Liver (tissue), 8 donors: ENCODE measurements at regions not wholly inside any gene's neighbourhood (a gene's known extent, or its start where the extent isn't known, plus 50 kb on each side); places are given as distances from the start of the nearest gene placed in this dataset.

Source experiments
- DNase-seq: peaks from one replicate; pipeline ENCODE4 v3.0.0-alpha.2; 2017; ENCODE audit warnings: low spot score
- H3K27ac ChIP-seq, 2 donors: one replicate each; pipeline ENCODE4 v1.7.0; 2013; ENCODE audit warnings: inconsistent platforms in 2 of 2, low read length in 2 of 2, control low read depth in 1 of 2, low read depth in 1 of 2, mild to moderate bottlenecking in 1 of 2
- H3K27me3 ChIP-seq, 4 donors: one replicate each; pipeline versions ENCODE4 v1.6.1 to v1.7.0; 2013; ENCODE audit warnings: low read length in 3 of 4, inconsistent platforms in 1 of 4, mild to moderate bottlenecking in 1 of 4, moderate library complexity in 1 of 4; ENCODE audit not compliant: control insufficient read depth in 4 of 4, insufficient read depth in 4 of 4
- H3K36me3 ChIP-seq, 4 donors: one replicate each; pipeline versions ENCODE4 v1.6.1 to v1.7.0; 2013; ENCODE audit warnings: low read length in 3 of 4, mild to moderate bottlenecking in 3 of 4, low read depth in 1 of 4, moderate library complexity in 1 of 4; ENCODE audit not compliant: control insufficient read depth in 4 of 4, insufficient read depth in 3 of 4
- H3K4me1 ChIP-seq, 4 donors: one replicate each; pipeline versions ENCODE4 v1.6.1 to v1.7.0; 2013; ENCODE audit warnings: low read length in 3 of 4, mild to moderate bottlenecking in 3 of 4, moderate library complexity in 1 of 4; ENCODE audit not compliant: control insufficient read depth in 4 of 4, insufficient read depth in 4 of 4
- H3K4me3 ChIP-seq, 3 donors: one replicate each; pipeline versions ENCODE4 v1.6.1 to v1.7.0; 2013; ENCODE audit warnings: low read length in 3 of 3, control low read depth in 1 of 3, low read depth in 1 of 3, mild to moderate bottlenecking in 1 of 3
- H3K9ac ChIP-seq, 2 donors: one replicate each; pipeline ENCODE4 v1.7.0; 2013; ENCODE audit warnings: low read length in 2 of 2, mild to moderate bottlenecking in 2 of 2, moderate library complexity in 2 of 2, control low read depth in 1 of 2, low read depth in 1 of 2
- H3K9me3 ChIP-seq, 4 donors: one replicate each; pipeline versions ENCODE4 v1.6.1 to v1.7.0; 2013; ENCODE audit warnings: low read length in 3 of 4; ENCODE audit not compliant: control insufficient read depth in 4 of 4
- ATF3 ChIP-seq: IDR thresholded peaks from 2 replicates; pipeline ENCODE4 v1.6.1; 2016; ENCODE audit warnings: antibody characterized with exemption
- FOXA1 ChIP-seq: IDR thresholded peaks from 2 replicates; pipeline ENCODE4 v1.6.1; 2016; ENCODE audit warnings: antibody characterized with exemption
- GABPA ChIP-seq, 2 donors: IDR thresholded peaks in 1 of 2; conservative IDR thresholded peaks in 1 of 2; 2 replicates each; pipeline ENCODE4 v1.6.1; 2016; ENCODE audit warnings: antibody characterized with exemption in 2 of 2, mild to moderate bottlenecking in 1 of 2, moderate library complexity in 1 of 2
- HNF4A ChIP-seq, 2 donors: conservative IDR thresholded peaks; 2 replicates each; pipeline ENCODE4 v1.6.1; 2016; ENCODE audit warnings: antibody characterized with exemption in 2 of 2, mild to moderate bottlenecking in 2 of 2
- HNF4G ChIP-seq: IDR thresholded peaks from 2 replicates; pipeline ENCODE4 v1.6.1; 2016; ENCODE audit warnings: antibody characterized with exemption
- JUND ChIP-seq, 2 donors: IDR thresholded peaks; 2 replicates each; pipeline ENCODE4 v1.6.1; 2016; ENCODE audit warnings: antibody characterized with exemption in 2 of 2
- NR2F2 ChIP-seq: IDR thresholded peaks from 2 replicates; pipeline ENCODE4 v1.6.1; 2016; ENCODE audit warnings: antibody characterized with exemption
- SP1 ChIP-seq: IDR thresholded peaks from 2 replicates; pipeline ENCODE4 v1.6.1; 2018; ENCODE audit warnings: antibody characterized with exemption, mild to moderate bottlenecking
- TAF1 ChIP-seq: conservative IDR thresholded peaks from 2 replicates; pipeline ENCODE4 v1.6.1; 2016; ENCODE audit warnings: antibody characterized with exemption, mild to moderate bottlenecking
- YY1 ChIP-seq: IDR thresholded peaks from 2 replicates; pipeline ENCODE4 v1.6.1; 2016; ENCODE audit warnings: antibody characterized with exemption, mild to moderate bottlenecking
- WGBS: extraction: QIAGEN DNeasy Blood & Tissue Kit; methylation state at CpG from one replicate; pipeline ENCODE4 v1.1.7; 2013; 5-methylcytosine and 5-hydroxymethylcytosine counted together
- TF ChIP-seq, protein P1 (sequence below): IDR thresholded peaks from 2 replicates; pipeline ENCODE4 v1.6.1; 2016; ENCODE audit warnings: antibody characterized with exemption
- TF ChIP-seq, protein P2 (sequence below): IDR thresholded peaks from 2 replicates; pipeline ENCODE4 v1.6.1; 2016; ENCODE audit warnings: antibody characterized with exemption
- TF ChIP-seq, protein P3 (sequence below): fragments of 150-350 bp; IDR thresholded peaks from 2 replicates; pipeline ENCODE4 v1.5.1; 2017; ENCODE audit warnings: improper control_type of control experiment, low read depth, low read length; ENCODE audit not compliant: missing input control
- donor health status: healthy.
- donor health status: healthy.
- donor health status: healthy.
- donor health status: healthy.
- donor health status: healthy.

DNA sequence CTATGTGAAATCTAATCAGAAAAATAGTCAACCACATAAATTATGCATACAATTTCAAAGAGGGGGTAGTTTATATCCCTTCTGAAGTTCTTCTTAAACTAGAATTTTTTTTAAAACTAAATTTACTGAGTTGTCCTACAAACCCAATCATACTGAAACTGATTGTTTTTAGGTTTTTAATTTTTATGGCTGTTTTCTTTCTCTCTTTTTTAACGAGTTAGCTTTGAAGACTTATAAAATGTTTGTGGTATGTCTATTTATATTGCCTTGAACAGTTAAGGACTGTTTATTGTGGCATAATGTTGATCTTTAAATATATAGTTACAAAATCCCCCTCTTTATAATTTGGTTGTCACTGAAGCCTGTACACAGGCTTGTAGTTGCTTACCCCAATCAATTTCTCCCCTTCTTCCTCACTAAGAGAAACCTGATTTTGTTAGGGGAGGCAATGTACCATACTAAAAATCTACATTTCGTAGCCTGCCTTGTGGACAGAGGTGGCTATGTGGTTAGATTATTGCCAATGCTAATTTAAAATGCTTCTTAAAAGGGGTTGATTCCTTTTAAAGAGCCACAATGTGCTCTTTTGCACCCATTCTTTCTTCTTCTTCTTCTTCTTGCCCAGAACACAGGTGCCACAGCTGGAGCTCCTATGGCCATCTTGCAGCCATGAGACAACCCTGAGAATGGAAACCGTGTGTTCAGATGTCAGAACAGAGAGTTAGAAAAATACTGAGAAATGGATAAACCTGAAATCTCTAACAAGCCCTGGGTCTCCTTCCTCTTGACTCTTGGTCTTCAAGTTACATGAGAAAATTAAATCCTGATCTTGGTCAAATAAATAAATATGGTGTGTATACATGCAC, 102.7 kb upstream of the ZNF827 start:
- Histone ChIP-seq H3K36me3 (no peaks in the 10 kb centered on the region), H3K27ac (no peak overlapping the region), H3K27me3 (no peaks in the 10 kb centered on the region), H3K4me3 (no peak overlapping the region), H3K9ac (no peak overlapping the region), H3K4me1 (no peaks in the 10 kb centered on the region), H3K9me3 (no peaks in the 10 kb centered on the region)
- no peak for TF ChIP-seq SP1
- TF ChIP-seq FOXA1 = no peak
- TF ChIP-seq JUND (IDR thresholded peaks at IDR 0.05) = no peak
- no peak for TF ChIP-seq GABPA (IDR thresholded peaks at IDR 0.05 in 1 of 2, conservative IDR thresholded peaks at IDR 0.05 in 1 of 2)
- no peak for TF ChIP-seq NR2F2
- TF ChIP-seq, protein P1, sequence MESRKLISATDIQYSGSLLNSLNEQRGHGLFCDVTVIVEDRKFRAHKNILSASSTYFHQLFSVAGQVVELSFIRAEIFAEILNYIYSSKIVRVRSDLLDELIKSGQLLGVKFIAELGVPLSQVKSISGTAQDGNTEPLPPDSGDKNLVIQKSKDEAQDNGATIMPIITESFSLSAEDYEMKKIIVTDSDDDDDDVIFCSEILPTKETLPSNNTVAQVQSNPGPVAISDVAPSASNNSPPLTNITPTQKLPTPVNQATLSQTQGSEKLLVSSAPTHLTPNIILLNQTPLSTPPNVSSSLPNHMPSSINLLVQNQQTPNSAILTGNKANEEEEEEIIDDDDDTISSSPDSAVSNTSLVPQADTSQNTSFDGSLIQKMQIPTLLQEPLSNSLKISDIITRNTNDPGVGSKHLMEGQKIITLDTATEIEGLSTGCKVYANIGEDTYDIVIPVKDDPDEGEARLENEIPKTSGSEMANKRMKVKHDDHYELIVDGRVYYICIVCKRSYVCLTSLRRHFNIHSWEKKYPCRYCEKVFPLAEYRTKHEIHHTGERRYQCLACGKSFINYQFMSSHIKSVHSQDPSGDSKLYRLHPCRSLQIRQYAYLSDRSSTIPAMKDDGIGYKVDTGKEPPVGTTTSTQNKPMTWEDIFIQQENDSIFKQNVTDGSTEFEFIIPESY = no peak
- no peak for TF ChIP-seq HNF4G
- TF ChIP-seq, protein P2, sequence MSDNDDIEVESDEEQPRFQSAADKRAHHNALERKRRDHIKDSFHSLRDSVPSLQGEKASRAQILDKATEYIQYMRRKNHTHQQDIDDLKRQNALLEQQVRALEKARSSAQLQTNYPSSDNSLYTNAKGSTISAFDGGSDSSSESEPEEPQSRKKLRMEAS = no peak
- no peak for TF ChIP-seq ATF3
- TF ChIP-seq HNF4A (conservative IDR thresholded peaks at IDR 0.05) = no peak
- TF ChIP-seq TAF1 = no peak
- no peak for TF ChIP-seq YY1
- no peak for DNase-seq
- WGBS = 83% methylated on average over 3 of the region's 3 CpGs

GRCh38 chr4:146040623-146041022, 102.0 kb upstream of the ZNF827 start:
- WGBS = 32% methylated on average over 1 of the region's 1 CpG
- Histone ChIP-seq H3K4me3 (no peak overlapping the region), H3K27ac (no peak overlapping the region), H3K36me3 (no peaks in the 10 kb centered on the region), H3K9me3 (no peaks in the 10 kb centered on the region), H3K9ac (no peak overlapping the region), H3K4me1 (no peaks in the 10 kb centered on the region), H3K27me3 (no peaks in the 10 kb centered on the region)
- no peak for DNase-seq
- TF ChIP-seq, protein P3, sequence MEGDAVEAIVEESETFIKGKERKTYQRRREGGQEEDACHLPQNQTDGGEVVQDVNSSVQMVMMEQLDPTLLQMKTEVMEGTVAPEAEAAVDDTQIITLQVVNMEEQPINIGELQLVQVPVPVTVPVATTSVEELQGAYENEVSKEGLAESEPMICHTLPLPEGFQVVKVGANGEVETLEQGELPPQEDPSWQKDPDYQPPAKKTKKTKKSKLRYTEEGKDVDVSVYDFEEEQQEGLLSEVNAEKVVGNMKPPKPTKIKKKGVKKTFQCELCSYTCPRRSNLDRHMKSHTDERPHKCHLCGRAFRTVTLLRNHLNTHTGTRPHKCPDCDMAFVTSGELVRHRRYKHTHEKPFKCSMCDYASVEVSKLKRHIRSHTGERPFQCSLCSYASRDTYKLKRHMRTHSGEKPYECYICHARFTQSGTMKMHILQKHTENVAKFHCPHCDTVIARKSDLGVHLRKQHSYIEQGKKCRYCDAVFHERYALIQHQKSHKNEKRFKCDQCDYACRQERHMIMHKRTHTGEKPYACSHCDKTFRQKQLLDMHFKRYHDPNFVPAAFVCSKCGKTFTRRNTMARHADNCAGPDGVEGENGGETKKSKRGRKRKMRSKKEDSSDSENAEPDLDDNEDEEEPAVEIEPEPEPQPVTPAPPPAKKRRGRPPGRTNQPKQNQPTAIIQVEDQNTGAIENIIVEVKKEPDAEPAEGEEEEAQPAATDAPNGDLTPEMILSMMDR = no peak
- TF ChIP-seq, protein P1 = no peak
- no peak for TF ChIP-seq GABPA (IDR thresholded peaks at IDR 0.05 in 1 of 2, conservative IDR thresholded peaks at IDR 0.05 in 1 of 2)
- TF ChIP-seq SP1 = no peak
- no peak for TF ChIP-seq FOXA1
- TF ChIP-seq NR2F2 = no peak
- no peak for TF ChIP-seq ATF3
